ENCODE measurements at regions not wholly inside any gene's neighbourhood (a gene's known extent, or its start where the extent isn't known, plus 50 kb on each side); places are given as distances from the start of the nearest gene placed in this dataset.

DNA sequence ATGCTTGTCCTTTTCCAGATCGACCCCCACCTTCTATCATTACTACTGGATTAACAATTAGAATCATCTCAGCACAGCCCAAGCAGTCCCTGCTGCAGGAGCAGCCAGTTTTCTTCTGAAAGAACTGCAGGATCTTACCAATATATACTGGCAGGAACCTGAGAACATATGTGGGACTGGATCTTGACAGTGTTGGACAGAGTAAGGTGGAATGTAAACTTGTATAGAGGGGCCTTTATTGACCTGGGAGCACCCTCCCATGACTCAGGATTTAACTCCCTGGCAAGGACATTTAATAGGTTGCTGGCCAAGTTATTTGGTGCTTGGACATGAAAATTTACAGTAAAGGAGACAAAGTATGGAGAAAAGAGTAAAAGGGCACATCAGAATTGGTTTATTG lies 66.2 kb upstream of the TMX1 start:
- Mint-ChIP-seq H3K27ac (no peak overlapping the region), H3K9me3 (ENCODE audit: insufficient read depth) (no peaks in the 10 kb centered on the region), H3K4me1 (no peaks in the 10 kb centered on the region), H3K27me3 (peaks cover 14% of the 10 kb centered on the region), H3K4me3 (no peak overlapping the region)
- H3K36me3 ChIP-seq (replicated peaks in 1 of 2; ENCODE audit: control extremely low read depth in 1 of 2, control insufficient read depth in 1 of 2, extremely low read depth in 1 of 2, insufficient read depth in 2 of 2, low read length in 1 of 2), result no peaks in the 10 kb centered on the region
- ATAC-seq (ENCODE audit: low read depth) (no peak), DNase-seq (no peak)
- TF ChIP-seq, protein P1, sequence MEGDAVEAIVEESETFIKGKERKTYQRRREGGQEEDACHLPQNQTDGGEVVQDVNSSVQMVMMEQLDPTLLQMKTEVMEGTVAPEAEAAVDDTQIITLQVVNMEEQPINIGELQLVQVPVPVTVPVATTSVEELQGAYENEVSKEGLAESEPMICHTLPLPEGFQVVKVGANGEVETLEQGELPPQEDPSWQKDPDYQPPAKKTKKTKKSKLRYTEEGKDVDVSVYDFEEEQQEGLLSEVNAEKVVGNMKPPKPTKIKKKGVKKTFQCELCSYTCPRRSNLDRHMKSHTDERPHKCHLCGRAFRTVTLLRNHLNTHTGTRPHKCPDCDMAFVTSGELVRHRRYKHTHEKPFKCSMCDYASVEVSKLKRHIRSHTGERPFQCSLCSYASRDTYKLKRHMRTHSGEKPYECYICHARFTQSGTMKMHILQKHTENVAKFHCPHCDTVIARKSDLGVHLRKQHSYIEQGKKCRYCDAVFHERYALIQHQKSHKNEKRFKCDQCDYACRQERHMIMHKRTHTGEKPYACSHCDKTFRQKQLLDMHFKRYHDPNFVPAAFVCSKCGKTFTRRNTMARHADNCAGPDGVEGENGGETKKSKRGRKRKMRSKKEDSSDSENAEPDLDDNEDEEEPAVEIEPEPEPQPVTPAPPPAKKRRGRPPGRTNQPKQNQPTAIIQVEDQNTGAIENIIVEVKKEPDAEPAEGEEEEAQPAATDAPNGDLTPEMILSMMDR (IDR thresholded peaks at IDR 0.05), result no peak
- no peak for TF ChIP-seq EZH2 (IDR thresholded peaks at IDR 0.05; ENCODE audit: borderline replicate concordance, insufficient read depth, low read depth, low read length, poor library complexity, severe bottlenecking)
- H3K4me3 ChIP-seq (ENCODE audit: control extremely low read depth in 1 of 5, extremely low read depth in 1 of 5, insufficient read depth in 1 of 5, low read depth in 2 of 5, low read length in 4 of 5), result no peak overlapping the region
- no peaks in the 10 kb centered on the region for H3K79me2 ChIP-seq (ENCODE audit: control insufficient read depth, insufficient read depth, low read length)
- 86% methylated on average over 1 of the region's 1 CpG for WGBS (ENCODE audit: insufficient coverage)
- H3K27ac ChIP-seq (ENCODE audit: low read length in 2 of 2), result no peak overlapping the region
- ChIA-PET CTCF (no interaction called here), POLR2A (no interaction called here)
- intact Hi-C loops (cut with micrococcal nuclease), result no loop called here
- H3K4me1 ChIP-seq (ENCODE audit: control insufficient read depth in 2 of 2, insufficient read depth in 2 of 2, low read length in 2 of 2), result no peaks in the 10 kb centered on the region
- no peak overlapping the region for H2AFZ ChIP-seq (ENCODE audit: insufficient read depth, low read depth, low read length, poor library complexity, severe bottlenecking)
- H3K4me2 ChIP-seq (replicated peaks; ENCODE audit: low read depth, low read length, poor library complexity, severe bottlenecking), result no peak overlapping the region
- H3K9me3 ChIP-seq (ENCODE audit: control extremely low read depth in 1 of 3, control insufficient read depth in 2 of 3, insufficient read depth in 1 of 3, low read length in 2 of 3), result no peaks in the 10 kb centered on the region
- no peaks in the 10 kb centered on the region for H4K20me1 ChIP-seq (ENCODE audit: control insufficient read depth, insufficient read depth, low read length, poor library complexity, severe bottlenecking)
- H3K9ac ChIP-seq (ENCODE audit: low read length), result no peak overlapping the region
- peaks cover 0 to 3% (median 0%) of the 10 kb centered on the region in 4 experiments for H3K27me3 ChIP-seq (replicated peaks in 1 of 4; ENCODE audit: control extremely low read depth in 1 of 4, control insufficient read depth in 3 of 4, insufficient read depth in 4 of 4, low read length in 3 of 4)

GRCh38 chr14:51176839-51177238 lies 63.2 kb upstream of the TMX1 start:
- ChIA-PET CTCF (no interaction called here), POLR2A (no interaction called here)
- no peak for DNase-seq
- Mint-ChIP-seq H3K9me3 (ENCODE audit: insufficient read depth) (no peaks in the 10 kb centered on the region), H3K27ac (no peak overlapping the region), H3K27me3 (peaks cover 14% of the 10 kb centered on the region), H3K4me1 (peaks cover 17% of the 10 kb centered on the region), H3K4me3 (no peak overlapping the region)
- Histone ChIP-seq H3K9me3 (ENCODE audit: control extremely low read depth in 1 of 3, control insufficient read depth in 2 of 3, insufficient read depth in 1 of 3, low read length in 2 of 3) (no peaks in the 10 kb centered on the region), H3K4me1 (ENCODE audit: control insufficient read depth in 2 of 2, insufficient read depth in 2 of 2, low read length in 2 of 2) (peaks cover 6 to 9% of the 10 kb centered on the region in 2 donors), H3K9ac (ENCODE audit: low read length) (no peak overlapping the region), H3K36me3 (replicated peaks in 1 of 2; ENCODE audit: control extremely low read depth in 1 of 2, control insufficient read depth in 1 of 2, extremely low read depth in 1 of 2, insufficient read depth in 2 of 2, low read length in 1 of 2) (no peaks in the 10 kb centered on the region), H3K4me3 (ENCODE audit: control extremely low read depth in 1 of 5, extremely low read depth in 1 of 5, insufficient read depth in 1 of 5, low read depth in 2 of 5, low read length in 4 of 5) (no peak overlapping the region), H4K20me1 (ENCODE audit: control insufficient read depth, insufficient read depth, low read length, poor library complexity, severe bottlenecking) (no peaks in the 10 kb centered on the region), H2AFZ (ENCODE audit: insufficient read depth, low read depth, low read length, poor library complexity, severe bottlenecking) (no peak overlapping the region), H3K4me2 (replicated peaks; ENCODE audit: low read depth, low read length, poor library complexity, severe bottlenecking) (no peak overlapping the region), H3K27ac (ENCODE audit: low read length in 2 of 2) (no peak overlapping the region), H3K27me3 (replicated peaks in 1 of 4; ENCODE audit: control extremely low read depth in 1 of 4, control insufficient read depth in 3 of 4, insufficient read depth in 4 of 4, low read length in 3 of 4) (peaks cover 0 to 3% (median 0%) of the 10 kb centered on the region in 4 experiments), H3K79me2 (ENCODE audit: control insufficient read depth, insufficient read depth, low read length) (no peaks in the 10 kb centered on the region)
- no peak for ATAC-seq (ENCODE audit: low read depth)
- TF ChIP-seq, protein P1 (IDR thresholded peaks at IDR 0.05), result no peak
- intact Hi-C loops (cut with micrococcal nuclease), result no loop called here
- 86% methylated on average over 2 of the region's 4 CpGs for WGBS (ENCODE audit: insufficient coverage)
